Liver (tissue), 8 donors: ENCODE measurements at regions not wholly inside any gene's neighbourhood (a gene's known extent, or its start where the extent isn't known, plus 50 kb on each side); places are given as distances from the start of the nearest gene placed in this dataset.

Experiments
- DNase-seq: peaks from one replicate; pipeline ENCODE4 v3.0.0-alpha.2; 2017; ENCODE audit warnings: low spot score
- H3K27ac ChIP-seq, 2 donors: one replicate each; pipeline ENCODE4 v1.7.0; 2013; ENCODE audit warnings: inconsistent platforms in 2 of 2, low read length in 2 of 2, control low read depth in 1 of 2, low read depth in 1 of 2, mild to moderate bottlenecking in 1 of 2
- H3K27me3 ChIP-seq, 4 donors: one replicate each; pipeline versions ENCODE4 v1.6.1 to v1.7.0; 2013; ENCODE audit warnings: low read length in 3 of 4, inconsistent platforms in 1 of 4, mild to moderate bottlenecking in 1 of 4, moderate library complexity in 1 of 4; ENCODE audit not compliant: control insufficient read depth in 4 of 4, insufficient read depth in 4 of 4
- H3K36me3 ChIP-seq, 4 donors: one replicate each; pipeline versions ENCODE4 v1.6.1 to v1.7.0; 2013; ENCODE audit warnings: low read length in 3 of 4, mild to moderate bottlenecking in 3 of 4, low read depth in 1 of 4, moderate library complexity in 1 of 4; ENCODE audit not compliant: control insufficient read depth in 4 of 4, insufficient read depth in 3 of 4
- H3K4me1 ChIP-seq, 4 donors: one replicate each; pipeline versions ENCODE4 v1.6.1 to v1.7.0; 2013; ENCODE audit warnings: low read length in 3 of 4, mild to moderate bottlenecking in 3 of 4, moderate library complexity in 1 of 4; ENCODE audit not compliant: control insufficient read depth in 4 of 4, insufficient read depth in 4 of 4
- H3K4me3 ChIP-seq, 3 donors: one replicate each; pipeline versions ENCODE4 v1.6.1 to v1.7.0; 2013; ENCODE audit warnings: low read length in 3 of 3, control low read depth in 1 of 3, low read depth in 1 of 3, mild to moderate bottlenecking in 1 of 3
- H3K9ac ChIP-seq, 2 donors: one replicate each; pipeline ENCODE4 v1.7.0; 2013; ENCODE audit warnings: low read length in 2 of 2, mild to moderate bottlenecking in 2 of 2, moderate library complexity in 2 of 2, control low read depth in 1 of 2, low read depth in 1 of 2
- H3K9me3 ChIP-seq, 4 donors: one replicate each; pipeline versions ENCODE4 v1.6.1 to v1.7.0; 2013; ENCODE audit warnings: low read length in 3 of 4; ENCODE audit not compliant: control insufficient read depth in 4 of 4
- EGR1 ChIP-seq, 2 donors: IDR thresholded peaks; 2 replicates each; pipeline ENCODE4 v1.6.1; 2016 to 2018; ENCODE audit warnings: antibody characterized with exemption in 2 of 2, low read depth in 2 of 2
- FOXA1 ChIP-seq: IDR thresholded peaks from 2 replicates; pipeline ENCODE4 v1.6.1; 2016; ENCODE audit warnings: antibody characterized with exemption
- FOXA2 ChIP-seq: IDR thresholded peaks from 2 replicates; pipeline ENCODE4 v1.6.1; 2016; ENCODE audit warnings: antibody characterized with exemption
- GABPA ChIP-seq, 2 donors: IDR thresholded peaks in 1 of 2; conservative IDR thresholded peaks in 1 of 2; 2 replicates each; pipeline ENCODE4 v1.6.1; 2016; ENCODE audit warnings: antibody characterized with exemption in 2 of 2, mild to moderate bottlenecking in 1 of 2, moderate library complexity in 1 of 2
- HNF4A ChIP-seq, 2 donors: conservative IDR thresholded peaks; 2 replicates each; pipeline ENCODE4 v1.6.1; 2016; ENCODE audit warnings: antibody characterized with exemption in 2 of 2, mild to moderate bottlenecking in 2 of 2
- HNF4G ChIP-seq: IDR thresholded peaks from 2 replicates; pipeline ENCODE4 v1.6.1; 2016; ENCODE audit warnings: antibody characterized with exemption
- JUND ChIP-seq, 2 donors: IDR thresholded peaks; 2 replicates each; pipeline ENCODE4 v1.6.1; 2016; ENCODE audit warnings: antibody characterized with exemption in 2 of 2
- NR2F2 ChIP-seq: IDR thresholded peaks from 2 replicates; pipeline ENCODE4 v1.6.1; 2016; ENCODE audit warnings: antibody characterized with exemption
- RAD21 ChIP-seq, 2 donors: IDR thresholded peaks; 2 replicates each; pipeline ENCODE4 v1.6.1; 2016; ENCODE audit warnings: antibody characterized with exemption in 2 of 2, mild to moderate bottlenecking in 2 of 2
- RXRA ChIP-seq, 2 donors: IDR thresholded peaks; 2 replicates each; pipeline ENCODE4 v1.6.1; 2017 to 2018; ENCODE audit warnings: antibody characterized with exemption in 2 of 2, mild to moderate bottlenecking in 1 of 2
- SP1 ChIP-seq: IDR thresholded peaks from 2 replicates; pipeline ENCODE4 v1.6.1; 2018; ENCODE audit warnings: antibody characterized with exemption, mild to moderate bottlenecking
- TAF1 ChIP-seq: conservative IDR thresholded peaks from 2 replicates; pipeline ENCODE4 v1.6.1; 2016; ENCODE audit warnings: antibody characterized with exemption, mild to moderate bottlenecking
- YY1 ChIP-seq: IDR thresholded peaks from 2 replicates; pipeline ENCODE4 v1.6.1; 2016; ENCODE audit warnings: antibody characterized with exemption, mild to moderate bottlenecking
- WGBS: extraction: QIAGEN DNeasy Blood & Tissue Kit; methylation state at CpG from one replicate; pipeline ENCODE4 v1.1.7; 2013; 5-methylcytosine and 5-hydroxymethylcytosine counted together
- TF ChIP-seq, protein P1 (sequence below): IDR thresholded peaks from 2 replicates; pipeline ENCODE4 v1.6.1; 2016; ENCODE audit warnings: antibody characterized with exemption, mild to moderate bottlenecking
- TF ChIP-seq, protein P2 (sequence below): IDR thresholded peaks from 2 replicates; pipeline ENCODE4 v1.6.1; 2016; ENCODE audit warnings: antibody characterized with exemption
- TF ChIP-seq, protein P3 (sequence below): IDR thresholded peaks from 2 replicates; pipeline ENCODE4 v1.6.1; 2016; ENCODE audit warnings: antibody characterized with exemption
- TF ChIP-seq, protein P4 (sequence below): IDR thresholded peaks from 2 replicates; pipeline ENCODE4 v1.6.1; 2016; ENCODE audit warnings: antibody characterized with exemption
- TF ChIP-seq, protein P5 (sequence below): fragments of 150-350 bp; IDR thresholded peaks from 2 replicates; pipeline ENCODE4 v1.5.1; 2017; ENCODE audit warnings: improper control_type of control experiment, low read depth, low read length; ENCODE audit not compliant: missing input control
- donor health status: healthy.
- donor health status: healthy.
- donor health status: healthy.
- donor health status: healthy.
- donor health status: healthy.

DNA sequence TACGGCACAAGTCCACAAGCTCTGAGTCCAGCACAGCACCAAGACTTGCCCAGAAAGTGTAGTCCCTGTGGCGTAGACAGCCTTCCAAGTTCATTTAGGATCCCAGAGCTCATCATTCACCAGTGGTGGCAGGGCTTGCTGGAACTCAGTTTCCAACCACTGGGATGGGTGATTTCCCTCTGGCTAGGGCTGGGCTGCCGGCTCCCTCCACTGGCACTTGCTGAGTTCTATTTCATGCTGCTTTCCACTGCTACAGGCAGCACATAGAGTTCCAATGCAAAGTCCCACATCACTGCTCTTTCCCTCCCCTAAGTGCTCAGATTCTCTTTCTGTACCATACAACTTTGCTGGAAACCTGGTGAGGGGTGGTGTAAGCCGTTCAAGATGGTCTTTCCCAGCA lies 510.3 kb upstream of the TMPRSS15 start:
- Histone ChIP-seq H3K27me3 (peaks cover 0 to 3% (median 0%) of the 10 kb centered on the region in 4 donors), H3K36me3 (no peaks in the 10 kb centered on the region), H3K27ac (no peak overlapping the region), H3K4me1 (no peaks in the 10 kb centered on the region), H3K9me3 (peaks cover 0 to 3% (median 0%) of the 10 kb centered on the region in 4 donors), H3K4me3 (no peak overlapping the region), H3K9ac (no peak overlapping the region)
- WGBS: 71% methylated on average over 4 of the region's 4 CpGs
- TF ChIP-seq HNF4A (conservative IDR thresholded peaks at IDR 0.05) (no peak), NR2F2 (no peak), TAF1 (no peak), JUND (IDR thresholded peaks at IDR 0.05) (no peak), GABPA (IDR thresholded peaks at IDR 0.05 in 1 of 2, conservative IDR thresholded peaks at IDR 0.05 in 1 of 2) (no peak), RXRA (IDR thresholded peaks at IDR 0.05) (no peak), HNF4G (no peak), YY1 (no peak), SP1 (no peak), EGR1 (IDR thresholded peaks at IDR 0.05; ENCODE audit: low read depth in 2 of 2) (no peak), RAD21 (IDR thresholded peaks at IDR 0.05) (no peak), FOXA2 (no peak), FOXA1 (no peak)
- TF ChIP-seq, protein P1, sequence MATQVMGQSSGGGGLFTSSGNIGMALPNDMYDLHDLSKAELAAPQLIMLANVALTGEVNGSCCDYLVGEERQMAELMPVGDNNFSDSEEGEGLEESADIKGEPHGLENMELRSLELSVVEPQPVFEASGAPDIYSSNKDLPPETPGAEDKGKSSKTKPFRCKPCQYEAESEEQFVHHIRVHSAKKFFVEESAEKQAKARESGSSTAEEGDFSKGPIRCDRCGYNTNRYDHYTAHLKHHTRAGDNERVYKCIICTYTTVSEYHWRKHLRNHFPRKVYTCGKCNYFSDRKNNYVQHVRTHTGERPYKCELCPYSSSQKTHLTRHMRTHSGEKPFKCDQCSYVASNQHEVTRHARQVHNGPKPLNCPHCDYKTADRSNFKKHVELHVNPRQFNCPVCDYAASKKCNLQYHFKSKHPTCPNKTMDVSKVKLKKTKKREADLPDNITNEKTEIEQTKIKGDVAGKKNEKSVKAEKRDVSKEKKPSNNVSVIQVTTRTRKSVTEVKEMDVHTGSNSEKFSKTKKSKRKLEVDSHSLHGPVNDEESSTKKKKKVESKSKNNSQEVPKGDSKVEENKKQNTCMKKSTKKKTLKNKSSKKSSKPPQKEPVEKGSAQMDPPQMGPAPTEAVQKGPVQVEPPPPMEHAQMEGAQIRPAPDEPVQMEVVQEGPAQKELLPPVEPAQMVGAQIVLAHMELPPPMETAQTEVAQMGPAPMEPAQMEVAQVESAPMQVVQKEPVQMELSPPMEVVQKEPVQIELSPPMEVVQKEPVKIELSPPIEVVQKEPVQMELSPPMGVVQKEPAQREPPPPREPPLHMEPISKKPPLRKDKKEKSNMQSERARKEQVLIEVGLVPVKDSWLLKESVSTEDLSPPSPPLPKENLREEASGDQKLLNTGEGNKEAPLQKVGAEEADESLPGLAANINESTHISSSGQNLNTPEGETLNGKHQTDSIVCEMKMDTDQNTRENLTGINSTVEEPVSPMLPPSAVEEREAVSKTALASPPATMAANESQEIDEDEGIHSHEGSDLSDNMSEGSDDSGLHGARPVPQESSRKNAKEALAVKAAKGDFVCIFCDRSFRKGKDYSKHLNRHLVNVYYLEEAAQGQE: no peak
- TF ChIP-seq, protein P2, sequence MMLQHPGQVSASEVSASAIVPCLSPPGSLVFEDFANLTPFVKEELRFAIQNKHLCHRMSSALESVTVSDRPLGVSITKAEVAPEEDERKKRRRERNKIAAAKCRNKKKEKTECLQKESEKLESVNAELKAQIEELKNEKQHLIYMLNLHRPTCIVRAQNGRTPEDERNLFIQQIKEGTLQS: no peak
- TF ChIP-seq, protein P3, sequence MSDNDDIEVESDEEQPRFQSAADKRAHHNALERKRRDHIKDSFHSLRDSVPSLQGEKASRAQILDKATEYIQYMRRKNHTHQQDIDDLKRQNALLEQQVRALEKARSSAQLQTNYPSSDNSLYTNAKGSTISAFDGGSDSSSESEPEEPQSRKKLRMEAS: no peak
- TF ChIP-seq, protein P4, sequence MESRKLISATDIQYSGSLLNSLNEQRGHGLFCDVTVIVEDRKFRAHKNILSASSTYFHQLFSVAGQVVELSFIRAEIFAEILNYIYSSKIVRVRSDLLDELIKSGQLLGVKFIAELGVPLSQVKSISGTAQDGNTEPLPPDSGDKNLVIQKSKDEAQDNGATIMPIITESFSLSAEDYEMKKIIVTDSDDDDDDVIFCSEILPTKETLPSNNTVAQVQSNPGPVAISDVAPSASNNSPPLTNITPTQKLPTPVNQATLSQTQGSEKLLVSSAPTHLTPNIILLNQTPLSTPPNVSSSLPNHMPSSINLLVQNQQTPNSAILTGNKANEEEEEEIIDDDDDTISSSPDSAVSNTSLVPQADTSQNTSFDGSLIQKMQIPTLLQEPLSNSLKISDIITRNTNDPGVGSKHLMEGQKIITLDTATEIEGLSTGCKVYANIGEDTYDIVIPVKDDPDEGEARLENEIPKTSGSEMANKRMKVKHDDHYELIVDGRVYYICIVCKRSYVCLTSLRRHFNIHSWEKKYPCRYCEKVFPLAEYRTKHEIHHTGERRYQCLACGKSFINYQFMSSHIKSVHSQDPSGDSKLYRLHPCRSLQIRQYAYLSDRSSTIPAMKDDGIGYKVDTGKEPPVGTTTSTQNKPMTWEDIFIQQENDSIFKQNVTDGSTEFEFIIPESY: no peak
- TF ChIP-seq, protein P5, sequence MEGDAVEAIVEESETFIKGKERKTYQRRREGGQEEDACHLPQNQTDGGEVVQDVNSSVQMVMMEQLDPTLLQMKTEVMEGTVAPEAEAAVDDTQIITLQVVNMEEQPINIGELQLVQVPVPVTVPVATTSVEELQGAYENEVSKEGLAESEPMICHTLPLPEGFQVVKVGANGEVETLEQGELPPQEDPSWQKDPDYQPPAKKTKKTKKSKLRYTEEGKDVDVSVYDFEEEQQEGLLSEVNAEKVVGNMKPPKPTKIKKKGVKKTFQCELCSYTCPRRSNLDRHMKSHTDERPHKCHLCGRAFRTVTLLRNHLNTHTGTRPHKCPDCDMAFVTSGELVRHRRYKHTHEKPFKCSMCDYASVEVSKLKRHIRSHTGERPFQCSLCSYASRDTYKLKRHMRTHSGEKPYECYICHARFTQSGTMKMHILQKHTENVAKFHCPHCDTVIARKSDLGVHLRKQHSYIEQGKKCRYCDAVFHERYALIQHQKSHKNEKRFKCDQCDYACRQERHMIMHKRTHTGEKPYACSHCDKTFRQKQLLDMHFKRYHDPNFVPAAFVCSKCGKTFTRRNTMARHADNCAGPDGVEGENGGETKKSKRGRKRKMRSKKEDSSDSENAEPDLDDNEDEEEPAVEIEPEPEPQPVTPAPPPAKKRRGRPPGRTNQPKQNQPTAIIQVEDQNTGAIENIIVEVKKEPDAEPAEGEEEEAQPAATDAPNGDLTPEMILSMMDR: no peak
- DNase-seq: no peak
